ENCODE measurements at regions not wholly inside any gene's neighbourhood (a gene's known extent, or its start where the extent isn't known, plus 50 kb on each side); places are given as distances from the start of the nearest gene placed in this dataset.

GRCh38 chr4:112942077-112942476, 107.4 kb upstream of the ANK2 start:
- DNase-seq = no peak
- Mint-ChIP-seq H3K27me3 (ENCODE audit: insufficient read depth, unreplicated experiment) (no peaks in the 10 kb centered on the region), H3K4me1 (ENCODE audit: low read depth, unreplicated experiment) (peaks cover 7% of the 10 kb centered on the region), H3K27ac (ENCODE audit: unreplicated experiment) (no peak overlapping the region), H3K4me3 (ENCODE audit: unreplicated experiment) (no peak overlapping the region), H3K36me3 (ENCODE audit: insufficient read depth, unreplicated experiment) (no peaks in the 10 kb centered on the region), H3K9me3 (ENCODE audit: unreplicated experiment) (peaks cover 9% of the 10 kb centered on the region)
- ChIA-PET CTCF (no interaction called here), POLR2A (no interaction called here)
- Histone ChIP-seq H3K27me3 (replicated peaks; ENCODE audit: control insufficient read depth, insufficient read depth, low read length) (no peaks in the 10 kb centered on the region), H3K4me3 (ENCODE audit: low read depth, low read length) (no peak overlapping the region), H3K9me3 (no peaks in the 10 kb centered on the region), H3K4me1 (peaks cover 10% of the 10 kb centered on the region), H3K36me3 (ENCODE audit: control insufficient read depth, insufficient read depth, low read length) (no peaks in the 10 kb centered on the region)
- intact Hi-C loops (cut with micrococcal nuclease; ENCODE audit: unreplicated experiment) = no loop called here
- TF ChIP-seq CTCF (IDR thresholded peaks at IDR 0.05; ENCODE audit: insufficient read depth in 1 of 2, low read depth in 1 of 2, low read length in 1 of 2, severe bottlenecking in 1 of 2, unreplicated experiment in 1 of 2) = no peak
- no TSS peak for BruUV-seq (replicated peaks)

- no peak overlapping the region for H3K4me3 ChIP-seq (ENCODE audit: low read depth, low read length)
- peaks cover 9% of the 10 kb centered on the region for H3K4me1 ChIP-seq
- Mint-ChIP-seq H3K9me3 (ENCODE audit: unreplicated experiment) (peaks cover 9% of the 10 kb centered on the region), H3K4me1 (ENCODE audit: low read depth, unreplicated experiment) (peaks cover 7% of the 10 kb centered on the region), H3K36me3 (ENCODE audit: insufficient read depth, unreplicated experiment) (no peaks in the 10 kb centered on the region), H3K4me3 (ENCODE audit: unreplicated experiment) (no peak overlapping the region), H3K27ac (ENCODE audit: unreplicated experiment) (no peak overlapping the region), H3K27me3 (ENCODE audit: insufficient read depth, unreplicated experiment) (no peaks in the 10 kb centered on the region)
- intact Hi-C loops (cut with micrococcal nuclease; ENCODE audit: unreplicated experiment) = no loop called here
- no peaks in the 10 kb centered on the region for H3K9me3 ChIP-seq
- no peak for DNase-seq
- POLR2A ChIA-PET = no interaction called here
- CTCF ChIA-PET = no interaction called here
- no peaks in the 10 kb centered on the region for H3K36me3 ChIP-seq (ENCODE audit: control insufficient read depth, insufficient read depth, low read length)
- H3K27me3 ChIP-seq (replicated peaks; ENCODE audit: control insufficient read depth, insufficient read depth, low read length) = no peaks in the 10 kb centered on the region
- no peak for TF ChIP-seq CTCF (IDR thresholded peaks at IDR 0.05; ENCODE audit: insufficient read depth in 1 of 2, low read depth in 1 of 2, low read length in 1 of 2, severe bottlenecking in 1 of 2, unreplicated experiment in 1 of 2)
- BruUV-seq (replicated peaks) = no TSS peak
Measured at GRCh38 chr4:112942997-112943396, 106.5 kb upstream of the ANK2 start.

- H3K27ac Mint-ChIP-seq (ENCODE audit: unreplicated experiment) = no peak overlapping the region
- Histone ChIP-seq H3K4me3 (ENCODE audit: low read depth, low read length) (no peak overlapping the region), H3K27me3 (replicated peaks; ENCODE audit: control insufficient read depth, insufficient read depth, low read length) (no peaks in the 10 kb centered on the region), H3K9me3 (no peaks in the 10 kb centered on the region), H3K36me3 (ENCODE audit: control insufficient read depth, insufficient read depth, low read length) (no peaks in the 10 kb centered on the region), H3K4me1 (0 out of 2 replicates have a peak, but pooled peaks cover 2% of the 10 kb centered on the region)
- ChIA-PET CTCF (no interaction called here), POLR2A (no interaction called here)
- TF ChIP-seq CTCF (IDR thresholded peaks at IDR 0.05; ENCODE audit: insufficient read depth in 1 of 2, low read depth in 1 of 2, low read length in 1 of 2, severe bottlenecking in 1 of 2, unreplicated experiment in 1 of 2) = no peak
- peaks cover 9% of the 10 kb centered on the region for H3K9me3 Mint-ChIP-seq (ENCODE audit: unreplicated experiment)
- peaks cover 7% of the 10 kb centered on the region for H3K4me1 Mint-ChIP-seq (ENCODE audit: low read depth, unreplicated experiment)
- H3K27me3 Mint-ChIP-seq (ENCODE audit: insufficient read depth, unreplicated experiment) = no peaks in the 10 kb centered on the region
- H3K36me3 Mint-ChIP-seq (ENCODE audit: insufficient read depth, unreplicated experiment) = no peaks in the 10 kb centered on the region
- BruUV-seq (replicated peaks) = no TSS peak
- H3K4me3 Mint-ChIP-seq (ENCODE audit: unreplicated experiment) = no peak overlapping the region
- intact Hi-C loops (cut with micrococcal nuclease; ENCODE audit: unreplicated experiment) = loop anchor here (2.0 kb wide), 1 partner anchor 137 kb away; no protein-coding TSS in a partner anchor
- no peak for DNase-seq
Measured at GRCh38 chr4:112944006-112944405, 105.4 kb upstream of the ANK2 start.
